ENCODE measurements at regions not wholly inside any gene's neighbourhood (a gene's known extent, or its start where the extent isn't known, plus 50 kb on each side); places are given as distances from the start of the nearest gene placed in this dataset.

DNA sequence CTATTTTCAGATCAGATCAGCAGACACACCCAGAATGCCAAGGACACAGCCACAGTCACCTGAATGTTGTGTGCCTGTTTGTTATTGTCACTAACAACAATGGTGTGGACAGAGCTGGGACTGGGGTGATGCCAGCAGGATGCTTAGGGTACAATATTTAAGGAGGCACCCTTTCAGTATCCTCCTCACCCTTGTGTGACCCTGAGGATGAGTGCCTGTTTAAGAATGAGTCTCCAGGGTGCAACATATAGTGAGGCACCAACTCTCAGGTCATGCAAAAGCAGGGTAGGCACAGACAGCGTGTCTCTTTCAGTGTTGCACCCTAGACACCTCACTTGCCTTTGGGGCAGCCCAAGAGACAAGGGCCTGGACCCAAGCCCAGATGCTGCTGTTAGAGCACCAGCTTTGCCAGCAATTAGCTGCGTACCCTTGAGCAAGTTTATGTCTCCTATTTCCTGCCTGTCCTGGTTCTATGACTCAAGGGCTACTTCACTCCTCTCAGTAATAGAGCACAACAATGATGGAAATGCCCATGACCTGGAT, 122.6 kb downstream of the AQP9 start:
- no peak for TF ChIP-seq CSDC2 (CRISPR knock-in tag; IDR thresholded peaks at IDR 0.05)
- no peak for TF ChIP-seq ZC3H10 (CRISPR knock-in tag; IDR thresholded peaks at IDR 0.05)
- TF ChIP-seq, protein P1, sequence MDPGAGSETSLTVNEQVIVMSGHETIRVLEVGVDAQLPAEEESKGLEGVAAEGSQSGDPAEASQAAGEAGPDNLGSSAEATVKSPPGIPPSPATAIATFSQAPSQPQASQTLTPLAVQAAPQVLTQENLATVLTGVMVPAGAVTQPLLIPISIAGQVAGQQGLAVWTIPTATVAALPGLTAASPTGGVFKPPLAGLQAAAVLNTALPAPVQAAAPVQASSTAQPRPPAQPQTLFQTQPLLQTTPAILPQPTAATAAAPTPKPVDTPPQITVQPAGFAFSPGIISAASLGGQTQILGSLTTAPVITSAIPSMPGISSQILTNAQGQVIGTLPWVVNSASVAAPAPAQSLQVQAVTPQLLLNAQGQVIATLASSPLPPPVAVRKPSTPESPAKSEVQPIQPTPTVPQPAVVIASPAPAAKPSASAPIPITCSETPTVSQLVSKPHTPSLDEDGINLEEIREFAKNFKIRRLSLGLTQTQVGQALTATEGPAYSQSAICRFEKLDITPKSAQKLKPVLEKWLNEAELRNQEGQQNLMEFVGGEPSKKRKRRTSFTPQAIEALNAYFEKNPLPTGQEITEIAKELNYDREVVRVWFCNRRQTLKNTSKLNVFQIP (CRISPR knock-in tag; IDR thresholded peaks at IDR 0.05; ENCODE audit: borderline replicate concordance, low read depth) = no peak
- TF ChIP-seq, protein P2, sequence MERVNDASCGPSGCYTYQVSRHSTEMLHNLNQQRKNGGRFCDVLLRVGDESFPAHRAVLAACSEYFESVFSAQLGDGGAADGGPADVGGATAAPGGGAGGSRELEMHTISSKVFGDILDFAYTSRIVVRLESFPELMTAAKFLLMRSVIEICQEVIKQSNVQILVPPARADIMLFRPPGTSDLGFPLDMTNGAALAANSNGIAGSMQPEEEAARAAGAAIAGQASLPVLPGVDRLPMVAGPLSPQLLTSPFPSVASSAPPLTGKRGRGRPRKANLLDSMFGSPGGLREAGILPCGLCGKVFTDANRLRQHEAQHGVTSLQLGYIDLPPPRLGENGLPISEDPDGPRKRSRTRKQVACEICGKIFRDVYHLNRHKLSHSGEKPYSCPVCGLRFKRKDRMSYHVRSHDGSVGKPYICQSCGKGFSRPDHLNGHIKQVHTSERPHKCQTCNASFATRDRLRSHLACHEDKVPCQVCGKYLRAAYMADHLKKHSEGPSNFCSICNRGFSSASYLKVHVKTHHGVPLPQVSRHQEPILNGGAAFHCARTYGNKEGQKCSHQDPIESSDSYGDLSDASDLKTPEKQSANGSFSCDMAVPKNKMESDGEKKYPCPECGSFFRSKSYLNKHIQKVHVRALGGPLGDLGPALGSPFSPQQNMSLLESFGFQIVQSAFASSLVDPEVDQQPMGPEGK (CRISPR knock-in tag; IDR thresholded peaks at IDR 0.05; ENCODE audit: borderline replicate concordance) = no peak
- TF ChIP-seq RARB (CRISPR knock-in tag; IDR thresholded peaks at IDR 0.05) = no peak
- TF ChIP-seq ZFP30 (CRISPR knock-in tag; IDR thresholded peaks at IDR 0.05) = no peak
- no peak for TF ChIP-seq ZNF70 (CRISPR knock-in tag; IDR thresholded peaks at IDR 0.05)
